ENCODE measurements at regions not wholly inside any gene's neighbourhood (a gene's known extent, or its start where the extent isn't known, plus 50 kb on each side); places are given as distances from the start of the nearest gene placed in this dataset.

GRCh38 chr9:82146677-82147076, 158.1 kb downstream of the SPATA31D1 start:
- Histone ChIP-seq H3K36me3 (no peaks in the 10 kb centered on the region), H4K20me1 (ENCODE audit: low read depth) (no peaks in the 10 kb centered on the region), H3K4me2 (no peak overlapping the region), H3K9ac (no peak overlapping the region), H3K27ac (no peak overlapping the region), H3K79me2 (ENCODE audit: low read depth) (no peaks in the 10 kb centered on the region), H3K4me1 (no peaks in the 10 kb centered on the region), H3K9me3 (ENCODE audit: low read depth) (no peaks in the 10 kb centered on the region), H3K27me3 (no peaks in the 10 kb centered on the region), H2AFZ (replicated peaks) (no peak overlapping the region), H3F3A (ENCODE audit: low read depth) (no peaks in the 10 kb centered on the region), H3K4me3 (no peak overlapping the region)
- H3K27ac Mint-ChIP-seq, result no peak overlapping the region
- no peak overlapping the region for H3K4me3 Mint-ChIP-seq
- no peaks in the 10 kb centered on the region for H3K36me3 Mint-ChIP-seq
- no peaks in the 10 kb centered on the region for H3K27me3 Mint-ChIP-seq (ENCODE audit: insufficient read depth, low read depth)
- peaks cover 14% of the 10 kb centered on the region for H3K4me1 Mint-ChIP-seq
- TF ChIP-seq EZH2 (IDR thresholded peaks at IDR 0.05) (no peak), EZH2phosphoT487 (IDR thresholded peaks at IDR 0.05) (no peak), CTCF (IDR thresholded peaks at IDR 0.05) (no peak)
- H3K9me3 Mint-ChIP-seq, result no peaks in the 10 kb centered on the region
- no peak for DNase-seq (ENCODE audit: low spot score)

- no peaks in the 10 kb centered on the region for H3K9me3 Mint-ChIP-seq
- Histone ChIP-seq H3K27me3 (no peaks in the 10 kb centered on the region), H3K4me1 (no peaks in the 10 kb centered on the region), H3K36me3 (no peaks in the 10 kb centered on the region), H3K27ac (no peak overlapping the region), H3K4me3 (no peak overlapping the region), H3K9ac (no peak overlapping the region), H3F3A (ENCODE audit: low read depth) (no peaks in the 10 kb centered on the region), H3K79me2 (ENCODE audit: low read depth) (no peaks in the 10 kb centered on the region), H3K9me3 (ENCODE audit: low read depth) (no peaks in the 10 kb centered on the region), H3K4me2 (no peak overlapping the region), H2AFZ (replicated peaks) (no peak overlapping the region), H4K20me1 (ENCODE audit: low read depth) (no peaks in the 10 kb centered on the region)
- H3K4me3 Mint-ChIP-seq, result no peak overlapping the region
- DNase-seq (ENCODE audit: low spot score), result no peak
- TF ChIP-seq CTCF (IDR thresholded peaks at IDR 0.05) (no peak), EZH2phosphoT487 (IDR thresholded peaks at IDR 0.05) (no peak), EZH2 (IDR thresholded peaks at IDR 0.05) (no peak)
- peaks cover 14% of the 10 kb centered on the region for H3K4me1 Mint-ChIP-seq
- no peaks in the 10 kb centered on the region for H3K27me3 Mint-ChIP-seq (ENCODE audit: insufficient read depth, low read depth)
- no peaks in the 10 kb centered on the region for H3K36me3 Mint-ChIP-seq
- H3K27ac Mint-ChIP-seq, result no peak overlapping the region
Observed at GRCh38 chr9:82147798-82148425, 159.3 kb downstream of the SPATA31D1 start.

DNA sequence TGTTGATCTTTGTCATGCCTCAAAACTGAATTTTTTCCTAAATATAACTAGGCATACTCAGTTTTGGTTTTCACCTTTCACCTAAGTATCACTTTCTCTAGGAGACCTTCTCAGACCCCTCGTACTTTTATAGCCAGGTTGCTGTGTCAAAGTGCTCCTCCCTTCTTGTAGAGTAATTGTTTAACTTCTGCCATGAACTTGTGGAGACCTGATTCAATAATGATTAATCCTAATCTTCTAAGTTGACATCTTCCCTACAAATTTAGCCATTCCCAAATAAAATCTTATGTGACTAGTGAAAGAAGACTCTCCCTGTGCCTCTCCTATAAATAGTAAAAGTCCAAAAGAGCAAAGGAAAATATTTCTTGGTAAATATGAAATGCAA, 159.8 kb downstream of the SPATA31D1 start:
- Mint-ChIP-seq H3K9me3 (no peaks in the 10 kb centered on the region), H3K4me1 (peaks cover 14% of the 10 kb centered on the region), H3K4me3 (no peak overlapping the region), H3K36me3 (no peaks in the 10 kb centered on the region), H3K27me3 (ENCODE audit: insufficient read depth, low read depth) (no peaks in the 10 kb centered on the region), H3K27ac (no peak overlapping the region)
- no peak overlapping the region for H3K9ac ChIP-seq
- no peak for DNase-seq (ENCODE audit: low spot score)
- no peaks in the 10 kb centered on the region for H3K79me2 ChIP-seq (ENCODE audit: low read depth)
- H3K9me3 ChIP-seq (ENCODE audit: low read depth), result no peaks in the 10 kb centered on the region
- no peak overlapping the region for H2AFZ ChIP-seq (replicated peaks)
- no peak overlapping the region for H3K27ac ChIP-seq
- no peaks in the 10 kb centered on the region for H3K4me1 ChIP-seq
- TF ChIP-seq CTCF (IDR thresholded peaks at IDR 0.05) (no peak), EZH2phosphoT487 (IDR thresholded peaks at IDR 0.05) (no peak), EZH2 (IDR thresholded peaks at IDR 0.05) (no peak)
- no peaks in the 10 kb centered on the region for H3K36me3 ChIP-seq
- no peaks in the 10 kb centered on the region for H3K27me3 ChIP-seq
- H3K4me2 ChIP-seq, result no peak overlapping the region
- no peaks in the 10 kb centered on the region for H3F3A ChIP-seq (ENCODE audit: low read depth)
- no peak overlapping the region for H3K4me3 ChIP-seq
- no peaks in the 10 kb centered on the region for H4K20me1 ChIP-seq (ENCODE audit: low read depth)
